Neuronal stem cell (in vitro differentiated cells): ENCODE measurements at regions not wholly inside any gene's neighbourhood (a gene's known extent, or its start where the extent isn't known, plus 50 kb on each side); places are given as distances from the start of the nearest gene placed in this dataset.
A peak's percentile ranks its signal among the peaks of the same experiment; 100 is the strongest.

ENCODE experiments used
- DNase-seq: peaks from one replicate; pipeline ENCODE4 v3.0.0-alpha.2; 2013; ENCODE audit warnings: low spot score
- H2AFZ ChIP-seq: one replicate; pipeline ENCODE4 v1.6.1; 2013; ENCODE audit warnings: mild to moderate bottlenecking, low read length, inconsistent platforms
- H2AK5ac ChIP-seq: 2 replicates; pipeline ENCODE4 v1.6.1; 2013; ENCODE audit warnings: low read depth, mild to moderate bottlenecking, inconsistent platforms, low read length, moderate library complexity, mixed read lengths
- H2BK120ac ChIP-seq: 2 replicates; pipeline ENCODE4 v1.6.1; 2013; ENCODE audit warnings: low read depth, mild to moderate bottlenecking, inconsistent platforms, low read length, moderate library complexity, mixed read lengths
- H2BK12ac ChIP-seq: one replicate; pipeline ENCODE4 v1.6.1; 2013; ENCODE audit warnings: low read length, inconsistent platforms
- H2BK15ac ChIP-seq: 2 replicates; pipeline ENCODE4 v1.6.1; 2013; ENCODE audit warnings: mild to moderate bottlenecking, low read length, inconsistent platforms, mixed read lengths
- H2BK5ac ChIP-seq: one replicate; pipeline ENCODE4 v1.6.1; 2013; ENCODE audit warnings: inconsistent platforms, mild to moderate bottlenecking, low read length, moderate library complexity
- H3K14ac ChIP-seq: one replicate; pipeline ENCODE4 v1.6.1; 2013; ENCODE audit warnings: low read length, inconsistent platforms
- H3K18ac ChIP-seq: 2 replicates; pipeline ENCODE4 v1.6.1; 2013; ENCODE audit warnings: low read length, inconsistent platforms
- H3K23ac ChIP-seq: 2 replicates; pipeline ENCODE4 v1.6.1; 2013; ENCODE audit warnings: low read depth, mild to moderate bottlenecking, mixed read lengths, low read length, inconsistent platforms; ENCODE audit not compliant: poor library complexity
- H3K27ac ChIP-seq: replicated peaks from 3 replicates; pipeline ENCODE4 v1.5.1; 2013; ENCODE audit warnings: low read length, inconsistent platforms
- H3K27me3 ChIP-seq, 3 experiments: 2 replicates each; pipeline ENCODE4 v1.6.1; 2013; ENCODE audit warnings: low read length in 3 of 3, mild to moderate bottlenecking in 2 of 3, inconsistent platforms in 1 of 3, low read depth in 1 of 3, mixed read lengths in 1 of 3, moderate library complexity in 1 of 3; ENCODE audit not compliant: control insufficient read depth in 3 of 3, insufficient read depth in 3 of 3
- H3K36me3 ChIP-seq, 2 donors: replicated peaks in 1 of 2; 2 replicates each; pipeline ENCODE4 v1.6.1; 2013; ENCODE audit warnings: low read length in 2 of 2; ENCODE audit not compliant: control insufficient read depth in 2 of 2, insufficient read depth in 2 of 2
- H3K4ac ChIP-seq: 2 replicates; pipeline ENCODE4 v1.6.1; 2013; ENCODE audit warnings: inconsistent platforms, mild to moderate bottlenecking, low read length, moderate library complexity
- H3K4me1 ChIP-seq, 2 donors: 1 replicate in 1 of 2; 2 replicates in 1 of 2; pipeline ENCODE4 v1.6.1; 2013; ENCODE audit warnings: low read length in 2 of 2, low read depth in 1 of 2; ENCODE audit not compliant: control insufficient read depth in 2 of 2, insufficient read depth in 1 of 2
- H3K4me2 ChIP-seq: one replicate; pipeline ENCODE4 v1.6.1; 2013; ENCODE audit warnings: mild to moderate bottlenecking, low read length, inconsistent platforms; ENCODE audit not compliant: insufficient read depth, poor library complexity, severe bottlenecking
- H3K4me3 ChIP-seq, 2 donors: 2 replicates each; pipeline ENCODE4 v1.5.1; 2013; ENCODE audit warnings: low read length in 2 of 2, mild to moderate bottlenecking in 2 of 2, inconsistent platforms in 1 of 2, moderate library complexity in 1 of 2
- H3K79me1 ChIP-seq: one replicate; pipeline ENCODE4 v1.6.1; 2013; ENCODE audit warnings: low read depth, mild to moderate bottlenecking, inconsistent platforms, low read length, moderate library complexity
- H3K9ac ChIP-seq: one replicate; pipeline ENCODE4 v1.6.1; 2013; ENCODE audit warnings: mild to moderate bottlenecking, low read depth, low read length, inconsistent platforms; ENCODE audit not compliant: poor library complexity
- H3K9me3 ChIP-seq, 2 donors: replicated peaks in 1 of 2; 2 replicates each; pipeline versions ENCODE3 to v1.6.1; 2013; ENCODE audit warnings: low read length in 2 of 2, mild to moderate bottlenecking in 2 of 2, inconsistent platforms in 1 of 2, low read depth in 1 of 2, mixed read lengths in 1 of 2, moderate library complexity in 1 of 2; ENCODE audit not compliant: control insufficient read depth in 2 of 2, insufficient read depth in 1 of 2
- H4K8ac ChIP-seq: one replicate; pipeline ENCODE4 v1.6.1; 2013; ENCODE audit warnings: low read depth, mild to moderate bottlenecking, inconsistent platforms, low read length, moderate library complexity
- H4K91ac ChIP-seq: one replicate; pipeline ENCODE4 v1.6.1; 2013; ENCODE audit warnings: low read length, low read depth, mild to moderate bottlenecking, inconsistent platforms; ENCODE audit not compliant: poor library complexity
- WGBS, 2 donors: extraction: QIAGEN DNeasy Blood & Tissue Kit; methylation state at CpG; one replicate each; pipeline ENCODE4 v1.1.7; 2013; ENCODE audit warnings: missing lambda C conversion rate in 2 of 2, mixed read lengths in 1 of 2; ENCODE audit not compliant: insufficient read length in 2 of 2, insufficient replicate concordance in 1 of 2; ENCODE audit errors: extremely low coverage in 2 of 2; 5-methylcytosine and 5-hydroxymethylcytosine counted together

- WGBS, 2 donors: no CpG with 5 or more reads among the region's 2 CpGs
- H3K14ac ChIP-seq: no peak overlapping the region
Observed at GRCh38 chr6:90372885-90373284, 76.2 kb upstream of the BACH2 start.

GRCh38 chr6:90372450-90372849 lies 75.8 kb upstream of the BACH2 start:
- H2AK5ac ChIP-seq: no peak overlapping the region
- no peak overlapping the region for H3K9ac ChIP-seq
- no peak overlapping the region for H4K8ac ChIP-seq
- no peak for DNase-seq
- no peak overlapping the region for H3K4me2 ChIP-seq
- H3K79me1 ChIP-seq: no peaks in the 10 kb centered on the region
- no peak overlapping the region for H3K27ac ChIP-seq
- WGBS, 2 donors: no CpG with 5 or more reads among the region's 5 CpGs
- H3K9me3 ChIP-seq: peaks cover 0 to 13% of the 10 kb centered on the region in 2 donors
- no peaks in the 10 kb centered on the region for H3K27me3 ChIP-seq
- no peak overlapping the region for H3K14ac ChIP-seq
- H2AFZ ChIP-seq: no peak overlapping the region
- no peak overlapping the region for H2BK12ac ChIP-seq
- H2BK5ac ChIP-seq: no peak overlapping the region
- H3K4me1 ChIP-seq: peaks cover 5 to 24% of the 10 kb centered on the region in 2 donors
- no peak overlapping the region for H3K4me3 ChIP-seq
- no peak overlapping the region for H2BK15ac ChIP-seq
- H3K18ac ChIP-seq: no peak overlapping the region
- H2BK120ac ChIP-seq: no peak overlapping the region
- H3K36me3 ChIP-seq: no peaks in the 10 kb centered on the region
- H4K91ac ChIP-seq: no peak overlapping the region
- H3K23ac ChIP-seq: no peak overlapping the region
- no peak overlapping the region for H3K4ac ChIP-seq

More at GRCh38 chr6:90372885-90373284, 76.2 kb upstream of the BACH2 start:
- no peak overlapping the region for H2BK5ac ChIP-seq
- H3K79me1 ChIP-seq: no peaks in the 10 kb centered on the region
- no peak overlapping the region for H2BK120ac ChIP-seq
- H3K27me3 ChIP-seq: no peaks in the 10 kb centered on the region
- peaks cover 0 to 9% of the 10 kb centered on the region in 2 donors for H3K9me3 ChIP-seq
- H3K36me3 ChIP-seq: no peaks in the 10 kb centered on the region
- no peak overlapping the region for H3K4ac ChIP-seq
- H4K8ac ChIP-seq: no peak overlapping the region
- no peak overlapping the region for H3K27ac ChIP-seq
- no peak overlapping the region for H2AK5ac ChIP-seq
- H2BK12ac ChIP-seq: no peak overlapping the region
- DNase-seq: no peak
- H3K4me2 ChIP-seq: no peak overlapping the region
- H4K91ac ChIP-seq: no peak overlapping the region
- no peak overlapping the region for H2AFZ ChIP-seq
- H3K4me3 ChIP-seq: no peak overlapping the region
- H3K18ac ChIP-seq: no peak overlapping the region
- H3K23ac ChIP-seq: no peak overlapping the region
- H2BK15ac ChIP-seq: no peak overlapping the region
- no peak overlapping the region for H3K9ac ChIP-seq
- H3K4me1 ChIP-seq: peaks cover 5 to 24% of the 10 kb centered on the region in 2 donors

- DNase-seq: no peak
- no CpG with 5 or more reads among the region's 1 CpG for WGBS, 2 donors
- no peak overlapping the region for H3K27ac ChIP-seq
Observed at GRCh38 chr6:90370493-90370959, 73.9 kb upstream of the BACH2 start.

GRCh38 chr6:90369651-90370050 lies 73.0 kb upstream of the BACH2 start:
- H4K91ac ChIP-seq: no peak overlapping the region
- no peak overlapping the region for H3K4me2 ChIP-seq
- H3K4me3 ChIP-seq: no peak overlapping the region
- H2BK15ac ChIP-seq: no peak overlapping the region
- H3K79me1 ChIP-seq: no peaks in the 10 kb centered on the region
- H2BK5ac ChIP-seq: no peak overlapping the region
- no peak overlapping the region for H4K8ac ChIP-seq
- peaks cover 5 to 21% of the 10 kb centered on the region in 2 donors for H3K4me1 ChIP-seq
- H3K14ac ChIP-seq: no peak overlapping the region
- peak overlapping the region; percentile 71 for H3K27ac ChIP-seq
- no peak overlapping the region for H2BK12ac ChIP-seq
- no peak overlapping the region for H3K4ac ChIP-seq
- no peak overlapping the region for H3K9ac ChIP-seq
- DNase-seq: no peak
- no CpG with 5 or more reads among the region's 6 CpGs for WGBS, 2 donors
- H3K23ac ChIP-seq: no peak overlapping the region
- H3K27me3 ChIP-seq: no peaks in the 10 kb centered on the region
- H3K36me3 ChIP-seq: no peaks in the 10 kb centered on the region
- H3K18ac ChIP-seq: peak overlapping the region; percentile 78
- peak overlapping the region; percentile 56 for H2AFZ ChIP-seq
- no peak overlapping the region for H2BK120ac ChIP-seq
- peaks cover 0 to 10% of the 10 kb centered on the region in 2 donors for H3K9me3 ChIP-seq
- peak overlapping the region; percentile 40 for H2AK5ac ChIP-seq

More at GRCh38 chr6:90370493-90370959, 73.9 kb upstream of the BACH2 start:
- Histone ChIP-seq H2AK5ac (no peak overlapping the region), H3K23ac (no peak overlapping the region), H2AFZ (no peak overlapping the region), H4K91ac (no peak overlapping the region), H3K4ac (no peak overlapping the region), H3K36me3 (no peaks in the 10 kb centered on the region), H3K4me3 (no peak overlapping the region), H3K79me1 (no peaks in the 10 kb centered on the region), H4K8ac (no peak overlapping the region), H2BK12ac (no peak overlapping the region), H3K4me2 (no peak overlapping the region), H3K18ac (no peak overlapping the region), H2BK120ac (no peak overlapping the region), H3K4me1 (peaks cover 5 to 21% of the 10 kb centered on the region in 2 donors), H2BK15ac (no peak overlapping the region), H3K14ac (no peak overlapping the region), H3K9ac (no peak overlapping the region), H3K27me3 (no peaks in the 10 kb centered on the region), H3K9me3 (peaks cover 0 to 14% of the 10 kb centered on the region in 2 donors), H2BK5ac (no peak overlapping the region)
